NCI-H69 (cell line): ENCODE measurements at regions not wholly inside any gene's neighbourhood (a gene's known extent, or its start where the extent isn't known, plus 50 kb on each side); places are given as distances from the start of the nearest gene placed in this dataset.
A peak's percentile ranks its signal among the peaks of the same experiment; 100 is the strongest.

Experiments used
- DNase-seq: peaks from one replicate; lab custom pipeline; 2025; lab: John Stamatoyannopoulos, UW

- no peak for DNase-seq
These were observed 222.9 kb upstream of the RIOK2 start for GRCh38 chr5:97405941-97406340.

DNA sequence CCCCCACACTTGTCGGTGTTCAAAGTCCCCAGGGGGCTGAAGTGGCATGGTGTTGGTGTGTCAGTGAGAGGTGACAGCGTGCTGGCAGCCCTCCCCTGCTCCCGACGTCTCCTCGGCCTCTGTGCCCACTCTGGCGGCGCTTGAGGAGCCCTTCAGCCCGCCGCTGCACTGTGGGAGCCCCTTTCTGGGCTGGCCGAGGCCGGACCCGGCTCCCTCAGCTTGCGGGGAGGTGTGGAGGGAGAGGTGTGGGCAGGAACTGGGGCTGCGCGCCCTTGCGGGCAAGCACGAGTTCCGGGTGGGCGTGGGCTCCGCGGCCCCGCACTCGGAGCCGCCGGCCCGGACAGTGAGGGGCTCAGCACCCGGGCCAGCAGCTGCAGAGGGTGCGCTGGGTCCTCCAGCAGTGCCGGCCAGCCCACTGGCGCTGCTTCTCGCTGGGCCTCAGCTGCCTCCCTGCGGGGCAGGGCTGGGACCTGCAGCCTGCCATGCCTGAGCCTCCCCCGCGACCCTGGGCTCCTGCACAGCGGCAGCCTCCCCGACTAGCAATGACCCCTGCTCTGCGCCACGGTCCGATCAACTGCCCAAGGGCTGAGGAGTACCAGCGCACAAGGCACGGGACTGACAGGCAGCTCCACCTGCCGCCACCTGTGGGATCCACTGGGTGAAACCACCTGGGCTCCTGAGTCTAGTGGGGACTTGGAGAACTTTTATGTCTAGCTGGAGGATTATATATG lies 224.1 kb upstream of the RIOK2 start:
- no peak for DNase-seq

DNA sequence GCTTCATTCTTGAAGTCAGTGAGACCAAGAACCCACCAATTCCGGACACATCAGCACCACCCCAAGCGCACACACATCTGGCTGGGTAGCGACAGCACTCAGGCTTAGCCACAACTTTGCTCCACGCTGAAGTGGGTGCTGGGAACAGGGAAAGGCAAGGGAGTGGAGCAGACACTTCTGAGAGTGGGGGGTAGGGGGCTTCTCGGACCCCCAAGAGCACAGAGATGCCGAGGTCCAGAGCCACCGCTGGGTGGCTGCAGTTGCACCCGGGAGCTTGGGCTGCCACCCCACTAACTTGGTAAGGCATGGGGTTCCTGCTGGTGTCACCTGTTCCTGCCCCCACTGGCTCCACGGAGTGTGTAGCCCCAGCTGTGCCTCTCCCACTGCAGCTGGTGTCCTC lies 225.3 kb upstream of the RIOK2 start:
- no peak for DNase-seq

- DNase-seq: peak; percentile 94
These were observed 229.9 kb upstream of the RIOK2 start for GRCh38 chr5:97412959-97413358.

DNA sequence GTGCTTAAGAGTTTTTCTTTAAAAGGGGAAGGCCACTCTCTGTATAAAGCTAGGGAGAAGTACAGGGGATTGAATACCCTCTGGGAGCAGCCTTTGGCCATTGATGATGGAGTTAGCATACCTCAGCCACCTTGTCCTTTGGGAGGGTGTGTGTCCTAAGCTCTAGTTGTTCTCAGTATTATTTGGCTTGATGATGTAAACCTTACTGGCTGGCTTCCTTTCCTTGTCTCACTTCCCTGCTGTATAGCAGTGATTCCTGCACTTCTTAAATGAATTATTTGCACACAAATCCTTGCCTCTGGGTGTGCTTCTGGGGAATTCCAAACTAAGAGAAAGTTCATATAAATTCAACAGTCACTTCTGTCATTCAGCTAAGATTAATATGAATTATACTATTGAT lies 234.9 kb upstream of the RIOK2 start:
- DNase-seq: peak; percentile 74

DNA sequence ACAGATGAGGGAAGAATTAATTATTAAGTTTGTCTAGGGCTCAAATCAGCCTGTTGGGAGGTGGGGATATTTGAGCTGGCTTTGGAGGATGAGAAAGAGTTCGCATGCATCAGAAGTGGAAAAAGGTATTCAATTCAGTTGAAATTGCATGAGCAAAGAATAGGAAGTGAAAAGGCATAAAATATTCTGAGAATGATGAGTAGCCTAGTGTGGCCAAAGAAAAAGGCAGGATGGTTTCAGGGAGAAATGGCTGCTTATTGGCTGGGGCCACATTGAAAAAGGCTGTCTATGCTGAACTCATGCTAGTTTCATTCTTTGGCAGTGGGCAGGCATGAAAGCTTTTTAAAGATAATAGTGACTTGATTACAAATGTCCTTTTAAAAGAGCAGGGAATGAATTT lies 235.4 kb upstream of the RIOK2 start:
- DNase-seq: peak; percentile 64

DNA sequence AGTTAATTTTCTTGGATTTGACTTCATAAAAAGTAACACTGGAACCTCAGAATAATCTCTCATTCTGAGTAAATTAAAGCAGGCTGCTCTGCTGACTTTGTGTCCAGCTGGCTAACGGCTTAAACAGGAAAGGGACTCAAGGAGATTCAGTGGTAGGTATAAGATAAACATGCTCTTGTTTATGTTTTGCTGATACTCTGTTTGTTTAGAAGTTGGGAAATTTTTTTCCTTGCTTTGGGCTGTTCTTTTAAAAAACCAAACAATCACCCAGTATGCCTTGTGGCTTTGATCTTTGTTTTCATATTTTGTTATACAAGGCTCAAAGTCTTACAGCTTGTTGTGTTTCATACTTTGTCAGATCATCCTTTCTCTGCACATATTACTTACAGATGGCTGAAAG lies 237.6 kb upstream of the RIOK2 start:
- DNase-seq: peak; percentile 69

- no peak for DNase-seq
These were observed 239.6 kb upstream of the RIOK2 start for GRCh38 chr5:97422678-97423077.

- DNase-seq: peak; percentile 60
These were observed 242.5 kb upstream of the RIOK2 start for GRCh38 chr5:97425511-97425910.

- no peak for DNase-seq
These were observed 244.2 kb upstream of the RIOK2 start for GRCh38 chr5:97427235-97427634.

- DNase-seq: no peak
These were observed 251.0 kb upstream of the RIOK2 start for GRCh38 chr5:97434021-97434420.

GRCh38 chr5:97436405-97436804 lies 253.4 kb upstream of the RIOK2 start:
- DNase-seq: no peak

GRCh38 chr5:97443740-97444139 lies 260.7 kb upstream of the RIOK2 start:
- DNase-seq: no peak

DNA sequence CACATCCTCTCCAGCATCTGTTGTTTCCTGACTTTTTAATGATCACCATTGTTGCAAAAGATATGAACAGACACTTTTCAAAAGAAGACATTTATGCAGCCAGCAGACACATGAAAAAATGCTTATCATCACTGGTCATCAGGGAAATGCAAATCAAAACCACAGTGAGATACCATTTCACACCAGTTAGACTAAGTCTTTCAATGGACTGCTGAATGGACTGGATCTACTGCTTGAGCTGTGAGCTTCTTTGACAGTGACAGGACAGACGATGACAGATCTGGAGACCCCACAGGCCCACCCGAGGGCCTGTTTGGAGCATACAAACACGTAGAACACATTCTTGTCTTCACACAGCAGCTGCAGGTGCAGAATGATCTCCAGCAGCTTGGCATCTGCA lies 266.1 kb upstream of the RIOK2 start:
- no peak for DNase-seq

GRCh38 chr5:97452646-97453045 lies 269.6 kb upstream of the RIOK2 start:
- peak; percentile 72 for DNase-seq

- DNase-seq: peak; percentile 86
These were observed 270.2 kb upstream of the RIOK2 start for GRCh38 chr5:97453263-97453662.

DNA sequence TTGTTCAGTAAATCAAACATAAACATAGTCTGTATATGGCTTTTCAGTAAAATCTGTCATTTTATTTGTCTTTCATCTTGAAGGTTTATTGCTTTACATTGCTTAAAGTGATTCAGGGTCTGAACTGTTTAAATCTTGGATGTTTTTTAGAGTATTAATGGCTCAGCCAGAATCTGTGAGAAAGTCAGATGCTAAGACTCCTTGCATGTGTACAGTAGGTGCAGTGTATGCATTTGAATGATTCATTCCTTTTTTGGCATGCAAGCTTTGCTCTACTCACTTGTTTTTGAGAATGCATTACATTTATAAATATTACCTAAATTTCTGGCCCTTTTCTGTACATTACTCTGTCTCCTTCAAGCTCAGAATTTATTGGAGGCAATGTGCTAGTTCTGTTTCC lies 271.0 kb upstream of the RIOK2 start:
- peak; percentile 79 for DNase-seq

DNA sequence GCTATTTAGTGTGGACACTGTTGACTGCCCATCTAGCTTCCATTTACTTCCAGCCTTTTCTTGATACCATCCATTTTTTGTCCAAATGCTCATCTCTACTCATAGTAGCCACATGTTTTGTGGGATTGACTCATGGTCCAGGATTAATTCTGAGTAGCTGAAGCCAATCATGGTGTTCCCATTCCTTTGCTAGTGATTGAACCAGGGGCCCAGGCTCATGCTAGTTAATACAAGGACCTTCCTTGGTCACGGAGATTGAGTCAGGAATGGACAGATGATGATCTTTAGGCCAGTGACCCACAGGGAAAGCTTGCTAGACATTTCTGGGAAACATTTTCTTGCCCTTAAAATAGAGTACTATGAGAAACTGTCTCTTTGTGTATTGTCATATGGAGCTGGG lies 272.9 kb upstream of the RIOK2 start:
- no peak for DNase-seq

- no peak for DNase-seq
These were observed 275.8 kb upstream of the RIOK2 start for GRCh38 chr5:97458851-97459250.

- no peak for DNase-seq
These were observed 288.9 kb upstream of the RIOK2 start for GRCh38 chr5:97471951-97472350.

DNA sequence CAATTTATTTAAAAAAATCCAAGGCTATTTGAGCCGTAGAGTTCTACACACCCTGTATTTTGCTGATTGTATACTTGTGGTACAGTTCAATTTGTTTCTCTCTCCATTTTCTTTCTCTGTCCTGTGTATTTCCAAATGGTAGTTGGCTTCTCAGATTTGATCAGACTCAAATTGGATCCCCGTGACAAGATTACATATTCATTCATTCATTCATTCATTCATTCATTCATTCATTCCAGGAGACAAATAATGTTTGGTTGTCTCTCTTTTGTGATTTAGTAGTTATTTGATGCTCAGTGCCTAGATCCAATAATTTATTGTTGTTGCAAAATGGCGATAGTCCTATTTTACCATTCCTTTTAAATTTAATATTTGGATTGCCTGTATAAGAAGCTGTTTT lies 292.8 kb upstream of the RIOK2 start:
- DNase-seq: no peak

GRCh38 chr5:97476852-97477534 lies 293.9 kb upstream of the RIOK2 start:
- no peak for DNase-seq

GRCh38 chr5:97478483-97478882 lies 295.4 kb upstream of the RIOK2 start:
- DNase-seq: peak; percentile 85

DNA sequence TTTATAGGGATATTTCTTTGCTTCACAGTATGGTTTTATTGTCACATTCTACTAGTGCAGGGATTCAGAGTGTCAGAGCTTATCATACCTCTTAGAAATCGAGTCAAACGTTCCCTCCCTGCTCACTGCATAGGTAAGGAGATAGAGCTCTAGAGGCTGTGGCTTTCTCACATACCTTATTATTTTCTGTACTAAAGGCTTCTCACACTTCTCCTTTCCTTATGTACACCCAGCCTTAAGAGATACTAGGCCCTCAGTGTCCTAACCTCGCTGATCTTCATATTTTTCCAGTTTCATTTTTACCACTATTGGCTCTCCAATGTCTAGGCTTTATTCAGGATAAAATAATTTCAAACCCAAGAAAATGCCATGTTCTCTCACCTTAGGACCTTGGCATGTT lies 297.3 kb upstream of the RIOK2 start:
- DNase-seq: peak; percentile 73
